SK-N-SH (cell line): ENCODE measurements at regions not wholly inside any gene's neighbourhood (a gene's known extent, or its start where the extent isn't known, plus 50 kb on each side); places are given as distances from the start of the nearest gene placed in this dataset.

Source experiments
- CTCF ChIA-PET: fragments of 300-600, 350-600 bp; formaldehyde crosslinking; extraction: SDS; loops from one replicate; lab custom pipeline; 2021; lab: Yijun Ruan, JAX
- POLR2A ChIA-PET: fragments of 350-600 bp; sonication (Branson Sonifier 250); formaldehyde crosslinking; extraction: SDS; loops from one replicate; lab custom pipeline; 2020; ENCODE audit warnings: antibody characterized with exemption, inconsistent platforms; lab: Yijun Ruan, JAX
- DNase-seq: peaks from one replicate; pipeline ENCODE4 v3.0.0; 2012
- H2AFZ ChIP-seq: fragments of 200-600 bp; sonication (generic); 2 replicates; pipeline ENCODE4 v1.8.1; 2016; ENCODE audit warnings: antibody characterized with exemption, mild to moderate bottlenecking, low read depth
- H3F3A ChIP-seq: fragments of 200-600 bp; sonication (generic); replicated peaks from 2 replicates; pipeline ENCODE3; 2016; ENCODE audit warnings: antibody characterized with exemption, mild to moderate bottlenecking; ENCODE audit not compliant: insufficient read depth
- H3K27ac ChIP-seq, 2 experiments: fragments of 200-500 bp in 1 of 2; fragments of 200-600 bp in 1 of 2; sonication (Bioruptor generic) in 1 of 2; sonication (generic), shearing (Covaris generic) in 1 of 2; 2 replicates each; pipeline versions ENCODE4 v1.5.1 to v1.6.1; 2014 to 2016; ENCODE audit warnings: low read depth in 2 of 2, inconsistent platforms in 1 of 2, low read length in 1 of 2, mild to moderate bottlenecking in 1 of 2, mixed read lengths in 1 of 2
- H3K27me3 ChIP-seq: fragments of 200-600 bp; sonication (generic), shearing (Covaris generic); 2 replicates; pipeline ENCODE4 v1.6.1; 2016; ENCODE audit warnings: mixed run types; ENCODE audit not compliant: insufficient read depth
- H3K36me3 ChIP-seq, 2 experiments: fragments of 200-500 bp in 1 of 2; fragments of 200-600 bp in 1 of 2; sonication (Bioruptor generic) in 1 of 2; sonication (generic) in 1 of 2; replicated peaks in 1 of 2; 2 replicates each; pipeline versions ENCODE3 to v1.5.1; 2014 to 2016; ENCODE audit warnings: low read length in 1 of 2, mild to moderate bottlenecking in 1 of 2; ENCODE audit not compliant: insufficient read depth in 2 of 2, control insufficient read depth in 1 of 2
- H3K4me1 ChIP-seq, 2 experiments: fragments of 200-500 bp in 1 of 2; fragments of 200-600 bp in 1 of 2; sonication (Bioruptor generic) in 1 of 2; sonication (generic), shearing (Covaris generic) in 1 of 2; 2 replicates each; pipeline versions ENCODE4 v1.5.1 to v1.6.1; 2014 to 2016; ENCODE audit warnings: low read depth in 1 of 2, low read length in 1 of 2, mixed run types in 1 of 2; ENCODE audit not compliant: insufficient read depth in 2 of 2, control insufficient read depth in 1 of 2
- H3K4me2 ChIP-seq: fragments of 200-600 bp; sonication (generic), shearing (Covaris generic); 2 replicates; pipeline ENCODE4 v1.6.1; 2017; ENCODE audit warnings: mixed run types
- H3K4me3 ChIP-seq, 2 experiments: fragments of 200-500 bp in 1 of 2; fragments of 200-600 bp in 1 of 2; sonication (Bioruptor generic) in 1 of 2; sonication (generic), shearing (Covaris generic) in 1 of 2; 2 replicates each; pipeline versions ENCODE4 v1.5.1 to v1.8.1; 2014 to 2016; ENCODE audit warnings: low read depth in 2 of 2, inconsistent platforms in 1 of 2, low read length in 1 of 2, mild to moderate bottlenecking in 1 of 2, mixed read lengths in 1 of 2, moderate library complexity in 1 of 2
- H3K79me2 ChIP-seq: fragments of 200-600 bp; sonication (generic); 2 replicates; pipeline ENCODE4 v1.8.1; 2017; ENCODE audit warnings: mild to moderate bottlenecking; ENCODE audit not compliant: insufficient read depth
- H3K9ac ChIP-seq: fragments of 200-600 bp; sonication (generic); 2 replicates; pipeline ENCODE4 v1.6.1; 2017; ENCODE audit warnings: mixed run types
- H3K9me2 ChIP-seq: fragments of 200-600 bp; sonication (generic); 2 replicates; pipeline ENCODE4 v1.6.1; 2017; ENCODE audit warnings: mixed run types
- H3K9me3 ChIP-seq: fragments of 200-600 bp; sonication (generic); 2 replicates; pipeline ENCODE4 v1.6.1; 2017; ENCODE audit warnings: mixed run types, mild to moderate bottlenecking, moderate library complexity
- H4K20me1 ChIP-seq: fragments of 200-600 bp; sonication (generic); 2 replicates; pipeline ENCODE4 v1.6.1; 2017; ENCODE audit warnings: mild to moderate bottlenecking, mixed run types; ENCODE audit not compliant: insufficient read depth
- CHD2 ChIP-seq: fragments of 150-350 bp; IDR thresholded peaks from 2 replicates; pipeline ENCODE4 v1.6.1; 2018; ENCODE audit warnings: low read length; ENCODE audit not compliant: partially characterized antibody
- ELF1 ChIP-seq: IDR thresholded peaks from 2 replicates; pipeline ENCODE4 v1.4.0; 2012
- EZH2phosphoT487 ChIP-seq: fragments of 200-600 bp; sonication (generic); IDR thresholded peaks from 2 replicates; pipeline ENCODE4 v1.6.1; 2017; ENCODE audit warnings: low read depth, mixed run types, mild to moderate bottlenecking, antibody characterized with exemption, moderate library complexity, borderline replicate concordance
- FOXM1 ChIP-seq: IDR thresholded peaks from 2 replicates; pipeline ENCODE4 v1.4.0; 2012; ENCODE audit warnings: low read depth, mild to moderate bottlenecking
- GATA2 ChIP-seq: sonication (generic); formaldehyde crosslinking; IDR thresholded peaks from 2 replicates; pipeline ENCODE4 v1.5.0; 2020; ENCODE audit warnings: mild to moderate bottlenecking, missing genetic modification reagents
- JUND ChIP-seq: IDR thresholded peaks from 2 replicates; pipeline ENCODE4 v1.4.0; 2012
- MAX ChIP-seq: IDR thresholded peaks from 2 replicates; pipeline ENCODE4 v1.4.0; 2012; ENCODE audit warnings: low read depth
- MXI1 ChIP-seq: IDR thresholded peaks from 2 replicates; pipeline ENCODE4 v1.6.1; 2012; ENCODE audit warnings: mild to moderate bottlenecking, low read depth, low read length, improper control_type of control experiment
- PBX3 ChIP-seq: IDR thresholded peaks from 2 replicates; pipeline ENCODE4; 2012
- RCOR1 ChIP-seq: fragments of 150-350 bp; IDR thresholded peaks from 2 replicates; pipeline ENCODE4 v1.6.1; 2017; ENCODE audit warnings: antibody characterized with exemption, low read length
- SIN3A ChIP-seq: IDR thresholded peaks from 2 replicates; pipeline ENCODE4 v1.6.1; 2012; ENCODE audit warnings: low read depth, mild to moderate bottlenecking, low read length, moderate library complexity, borderline replicate concordance
- YY1 ChIP-seq: IDR thresholded peaks from 2 replicates; pipeline ENCODE4 v1.4.0; 2012; ENCODE audit warnings: low read depth, mild to moderate bottlenecking
- WGBS: methylation state at CpG from one replicate; pipeline ENCODE4 v1.1.6; 2017; ENCODE audit warnings: low lambda C conversion rate; 5-methylcytosine and 5-hydroxymethylcytosine counted together
- TF ChIP-seq, protein P1 (sequence below): IDR thresholded peaks from 2 replicates; pipeline ENCODE4 v1.4.0; 2012; ENCODE audit warnings: low read depth, borderline replicate concordance
- TF ChIP-seq, protein P2 (sequence below): IDR thresholded peaks from 2 replicates; pipeline ENCODE4 v1.4.0; 2012; ENCODE audit warnings: low read depth, borderline replicate concordance

DNA sequence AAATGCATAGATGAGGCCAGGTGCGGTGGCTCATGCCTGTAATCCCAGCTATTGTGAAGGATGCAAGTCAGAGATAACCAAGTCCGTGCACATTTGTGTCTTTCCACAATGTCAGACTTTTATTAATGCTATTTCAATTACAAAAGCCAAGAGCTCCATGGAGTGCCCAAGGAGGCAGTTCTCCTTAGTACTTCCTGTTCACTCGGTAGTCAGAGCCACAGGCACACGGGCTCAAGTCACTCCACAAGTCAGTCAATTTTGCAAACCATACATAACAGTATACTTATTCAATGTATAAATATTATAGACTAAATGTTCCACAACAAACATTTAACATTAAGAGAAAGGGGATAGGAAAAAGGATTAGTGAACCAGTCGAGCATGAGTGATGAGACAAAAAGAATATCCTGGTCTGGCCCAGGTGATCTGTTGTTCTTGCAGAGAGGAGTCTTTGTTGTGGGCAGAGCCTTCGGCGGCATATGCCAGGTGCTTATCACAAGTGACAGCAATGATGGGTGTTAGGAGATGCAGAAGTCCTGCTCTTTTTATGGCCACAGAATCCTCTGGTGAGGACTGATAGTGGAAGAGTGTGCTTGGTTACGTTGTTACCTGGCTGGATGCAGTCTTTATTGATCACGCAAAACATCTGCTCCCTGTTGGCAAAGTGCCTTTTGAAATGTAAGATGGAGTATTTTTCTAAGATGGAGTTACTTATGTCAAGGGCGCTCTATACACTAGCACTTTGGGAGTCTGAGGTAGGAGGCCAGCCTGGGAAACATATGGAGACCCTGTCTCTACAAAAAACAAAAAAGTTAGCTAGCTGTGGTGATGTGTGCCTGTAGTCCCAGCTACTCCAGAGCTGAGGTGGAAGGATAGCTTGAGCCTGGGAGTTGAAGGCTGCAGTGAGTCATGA is 167.0 kb upstream of the FBXL17 start (continued):
- no peak for TF ChIP-seq PBX3
- TF ChIP-seq, protein P1, sequence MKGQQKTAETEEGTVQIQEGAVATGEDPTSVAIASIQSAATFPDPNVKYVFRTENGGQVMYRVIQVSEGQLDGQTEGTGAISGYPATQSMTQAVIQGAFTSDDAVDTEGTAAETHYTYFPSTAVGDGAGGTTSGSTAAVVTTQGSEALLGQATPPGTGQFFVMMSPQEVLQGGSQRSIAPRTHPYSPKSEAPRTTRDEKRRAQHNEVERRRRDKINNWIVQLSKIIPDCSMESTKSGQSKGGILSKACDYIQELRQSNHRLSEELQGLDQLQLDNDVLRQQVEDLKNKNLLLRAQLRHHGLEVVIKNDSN, result no peak
- TF ChIP-seq GATA2 (CRISPR knock-in tag), result no peak
- no peak for TF ChIP-seq EZH2phosphoT487
- no peak for TF ChIP-seq ELF1
- TF ChIP-seq, protein P2, sequence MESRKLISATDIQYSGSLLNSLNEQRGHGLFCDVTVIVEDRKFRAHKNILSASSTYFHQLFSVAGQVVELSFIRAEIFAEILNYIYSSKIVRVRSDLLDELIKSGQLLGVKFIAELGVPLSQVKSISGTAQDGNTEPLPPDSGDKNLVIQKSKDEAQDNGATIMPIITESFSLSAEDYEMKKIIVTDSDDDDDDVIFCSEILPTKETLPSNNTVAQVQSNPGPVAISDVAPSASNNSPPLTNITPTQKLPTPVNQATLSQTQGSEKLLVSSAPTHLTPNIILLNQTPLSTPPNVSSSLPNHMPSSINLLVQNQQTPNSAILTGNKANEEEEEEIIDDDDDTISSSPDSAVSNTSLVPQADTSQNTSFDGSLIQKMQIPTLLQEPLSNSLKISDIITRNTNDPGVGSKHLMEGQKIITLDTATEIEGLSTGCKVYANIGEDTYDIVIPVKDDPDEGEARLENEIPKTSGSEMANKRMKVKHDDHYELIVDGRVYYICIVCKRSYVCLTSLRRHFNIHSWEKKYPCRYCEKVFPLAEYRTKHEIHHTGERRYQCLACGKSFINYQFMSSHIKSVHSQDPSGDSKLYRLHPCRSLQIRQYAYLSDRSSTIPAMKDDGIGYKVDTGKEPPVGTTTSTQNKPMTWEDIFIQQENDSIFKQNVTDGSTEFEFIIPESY, result no peak

DNA sequence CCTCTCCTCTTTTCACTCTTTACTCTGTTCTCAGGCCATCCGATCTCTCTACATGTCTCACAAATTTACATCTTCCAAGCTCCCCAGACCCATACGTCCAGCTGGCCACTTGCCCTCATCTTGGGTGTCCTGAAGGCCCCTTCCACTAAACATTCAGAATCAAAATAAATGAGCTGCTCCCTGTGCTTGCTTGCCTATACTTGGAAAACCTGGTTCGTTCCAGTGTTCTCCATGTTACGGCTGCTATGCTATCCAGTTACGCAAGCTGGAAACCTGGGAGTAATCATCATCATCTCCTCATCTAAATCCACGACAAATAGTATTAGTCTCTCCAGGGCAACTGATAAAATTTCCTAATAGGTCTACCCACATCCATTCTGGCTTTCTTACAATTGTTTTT is 165.0 kb upstream of the FBXL17 start:
- H3K36me3 ChIP-seq, result no peaks in the 10 kb centered on the region
- H3K4me2 ChIP-seq, result no peak overlapping the region
- 71% methylated on average over 6 of the region's 6 CpGs for WGBS
- POLR2A ChIA-PET, result no interaction called here
- H3K9me2 ChIP-seq, result no peaks in the 10 kb centered on the region
- H3K27me3 ChIP-seq, result no peaks in the 10 kb centered on the region
- TF ChIP-seq JUND (no peak), RCOR1 (no peak), MAX (no peak), MXI1 (no peak), EZH2phosphoT487 (no peak), GATA2 (CRISPR knock-in tag) (no peak), FOXM1 (no peak), ELF1 (no peak), YY1 (no peak), CHD2 (no peak), SIN3A (no peak)
- TF ChIP-seq, protein P1, result no peak
- TF ChIP-seq, all 33 proteins: peak for 0
- Histone ChIP-seq H2AFZ (no peak overlapping the region), H4K20me1 (no peaks in the 10 kb centered on the region), H3K9ac (no peak overlapping the region), H3K27ac (no peak overlapping the region), H3K4me1 (no peaks in the 10 kb centered on the region; a peak in 1 of 4 replicates), H3K4me3 (no peak overlapping the region), H3K79me2 (no peaks in the 10 kb centered on the region), H3F3A (no peaks in the 10 kb centered on the region), H3K9me3 (no peaks in the 10 kb centered on the region)
- DNase-seq, result no peak
- CTCF ChIA-PET, result interaction anchor here (1.0 to 1.3 kb wide), 2 partner anchors 26 to 286 kb away, joined by 3 read pairs; no protein-coding TSS in a partner anchor
